ENCODE measurements at regions not wholly inside any gene's neighbourhood (a gene's known extent, or its start where the extent isn't known, plus 50 kb on each side); places are given as distances from the start of the nearest gene placed in this dataset.

DNA sequence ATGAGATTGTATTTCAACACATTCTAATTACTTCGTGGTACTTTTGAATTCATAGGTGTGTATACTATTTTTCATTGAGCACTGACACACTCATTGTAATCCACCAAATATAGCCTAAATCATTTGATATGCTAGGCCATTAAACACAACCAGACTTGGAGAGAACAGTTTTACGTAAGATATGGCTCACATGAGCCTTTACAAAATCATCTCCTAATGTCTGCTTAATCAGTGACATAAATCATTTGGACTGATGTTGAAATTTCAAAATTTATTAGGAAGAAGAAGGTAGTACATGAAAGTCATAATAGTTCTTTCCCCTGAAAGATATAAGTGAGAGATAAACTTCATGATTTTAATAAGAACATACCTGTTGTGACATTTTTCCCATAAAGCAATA, 550.2 kb upstream of the LINC00305 start:
- TF ChIP-seq CTCF (IDR thresholded peaks at IDR 0.05) = no peak
- no peak for TF ChIP-seq POLR2A (IDR thresholded peaks at IDR 0.05)

Measured in Peyer's patch (tissue), 4 donors.